Activated T-helper 9 cell treated with anti-CD3 and anti-CD28 coated beads, Interleukin-2, amount 50 U/mL, for 16 hours (primary cell): ENCODE measurements at regions not wholly inside any gene's neighbourhood (a gene's known extent, or its start where the extent isn't known, plus 50 kb on each side); places are given as distances from the start of the nearest gene placed in this dataset.
"Not testable (repeated sequence)": the region's sequence is repeated elsewhere in the genome, so short reads cannot be mapped to it uniquely, and the experiment has no call there.

Source experiments
- DNase-seq: peaks from one replicate; pipeline ENCODE4 v3.0.0-alpha.2; 2020; ENCODE audit warnings: low read depth

- no peak for DNase-seq
Measured at GRCh38 chr11:19430754-19431398, 190.1 kb upstream of the E2F8 start.

- DNase-seq = no peak
Measured at GRCh38 chr11:19430346-19430745, 189.6 kb upstream of the E2F8 start.

DNA sequence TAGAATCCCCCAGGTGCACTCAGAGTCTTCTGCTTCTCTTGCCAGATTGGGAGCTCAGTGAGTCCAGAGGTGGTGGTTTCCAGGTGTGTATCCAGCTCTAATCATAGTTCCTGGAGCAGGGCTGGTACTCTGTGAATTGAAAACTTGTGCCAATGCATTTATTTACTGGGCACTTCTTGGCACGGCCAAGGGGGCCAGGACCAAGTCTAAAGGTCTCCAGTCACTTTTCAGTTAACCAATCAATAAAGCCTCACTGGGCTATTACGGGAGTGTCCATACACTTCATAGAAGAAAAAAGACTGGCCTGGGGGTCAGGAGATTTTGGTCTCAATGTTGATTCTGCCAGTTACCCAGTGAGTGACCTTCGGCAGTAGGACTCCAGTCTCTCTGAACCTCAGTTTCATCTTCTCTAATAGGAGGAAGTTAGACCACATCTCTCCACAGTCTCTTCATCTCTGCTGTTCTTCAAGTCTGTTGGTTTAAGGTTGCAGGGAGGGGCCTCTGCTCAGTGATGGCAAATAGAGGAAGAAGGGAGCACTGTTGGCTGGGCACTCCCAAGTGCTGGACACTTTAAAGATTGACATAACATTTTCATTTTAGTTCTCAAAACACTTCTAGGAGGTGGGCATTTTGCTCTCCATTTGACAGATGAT, 188.5 kb upstream of the E2F8 start:
- no peak for DNase-seq

DNA sequence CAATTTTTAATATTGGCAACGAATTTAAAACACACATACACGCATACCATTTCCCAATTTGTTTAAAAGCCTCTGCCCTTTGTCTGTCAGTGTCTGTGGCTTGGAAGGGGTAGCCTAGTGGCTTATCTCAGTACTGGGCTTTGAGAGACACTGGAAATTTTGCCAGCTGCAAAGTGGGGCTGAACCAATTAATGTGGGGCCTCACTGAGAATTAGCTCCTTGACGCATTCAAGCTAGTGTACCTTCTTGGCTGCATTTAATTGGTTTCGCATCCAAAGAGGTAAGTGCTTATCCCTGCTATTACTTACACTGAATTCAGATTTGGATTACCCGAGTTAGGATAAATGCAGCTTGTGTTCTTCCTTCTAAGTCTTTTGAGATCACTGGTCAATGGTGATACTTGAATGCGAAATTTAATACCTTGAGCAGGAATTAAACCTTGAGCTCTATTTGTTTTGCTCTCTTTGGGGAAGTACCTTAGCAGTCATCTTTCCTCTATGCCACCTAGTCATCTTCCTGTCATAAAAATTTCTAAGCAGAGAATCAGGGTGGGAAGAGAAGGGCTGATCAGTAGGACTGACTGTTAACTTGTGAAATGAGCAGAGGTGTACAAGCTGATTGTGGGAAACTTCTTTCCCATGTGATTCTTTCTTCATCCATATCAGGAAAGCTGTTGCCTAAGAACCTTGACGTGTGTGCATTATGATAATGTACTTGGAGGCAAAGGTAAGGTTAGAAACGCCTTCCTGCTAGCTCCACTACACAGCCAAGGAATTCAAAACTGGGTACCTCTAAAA, 187.7 kb upstream of the E2F8 start:
- no peak for DNase-seq

- DNase-seq = no peak
Measured at GRCh38 chr11:19426756-19427403, 186.1 kb upstream of the E2F8 start.

- no peak for DNase-seq
Measured at GRCh38 chr11:19426011-19426755, 185.4 kb upstream of the E2F8 start.

DNA sequence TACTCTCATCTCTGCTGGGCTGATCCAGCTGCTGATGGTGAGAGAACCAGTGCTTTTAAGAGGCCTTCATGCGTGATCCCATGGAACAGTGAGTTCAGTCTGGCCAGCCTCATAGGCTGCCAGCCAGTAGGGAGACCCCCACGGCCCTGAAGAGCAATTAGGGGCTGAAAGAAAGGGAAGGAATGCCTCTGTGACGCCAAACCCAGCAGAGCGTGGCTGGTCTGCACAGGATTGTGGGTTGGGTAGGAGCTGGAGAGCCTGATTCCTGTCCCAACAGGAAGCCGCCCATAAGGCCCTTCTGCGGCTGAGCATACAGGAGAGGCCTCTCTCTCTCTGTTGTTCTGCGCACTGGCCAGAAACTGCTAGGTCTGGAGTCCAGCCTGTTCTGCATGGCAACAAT, 181.5 kb upstream of the E2F8 start:
- DNase-seq = no peak

- no peak for DNase-seq
Measured at GRCh38 chr11:19420868-19421533, 180.3 kb upstream of the E2F8 start.

- no peak for DNase-seq
Measured at GRCh38 chr11:19419808-19420207, 179.1 kb upstream of the E2F8 start.

DNA sequence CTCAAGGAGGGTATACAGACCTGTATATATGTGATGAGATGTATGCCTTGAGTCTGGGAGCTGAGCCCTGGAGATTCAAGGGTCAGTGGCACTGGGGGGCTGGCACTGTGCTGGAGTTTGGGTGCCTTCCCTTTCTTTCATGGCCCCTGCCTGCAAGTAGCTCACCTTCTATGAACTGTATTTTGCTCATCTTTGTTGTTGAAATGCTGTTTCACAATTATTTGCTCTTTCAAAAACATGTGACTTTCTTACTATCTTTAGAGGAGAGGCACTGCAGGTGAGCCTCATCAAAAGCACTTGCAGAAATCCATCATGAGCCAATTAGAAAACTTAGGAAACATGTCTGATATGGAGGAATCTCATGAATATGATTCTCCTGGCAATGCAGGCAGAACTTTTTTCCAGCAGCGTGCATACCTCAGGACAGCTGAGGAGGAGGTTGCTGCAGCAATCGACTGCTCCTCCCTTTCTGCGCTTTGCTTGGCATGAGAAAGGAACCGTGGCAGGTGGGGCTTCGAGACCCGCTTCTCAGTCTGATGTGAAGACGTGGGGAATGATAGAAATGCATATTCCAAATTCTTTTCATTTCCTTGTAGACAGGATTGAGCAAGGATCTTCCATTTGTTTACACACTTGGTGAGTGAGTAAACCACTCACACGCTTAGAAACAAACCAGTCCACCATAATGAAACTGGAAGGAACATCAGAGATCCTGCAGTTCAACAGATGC, 178.4 kb upstream of the E2F8 start:
- DNase-seq = no peak

DNA sequence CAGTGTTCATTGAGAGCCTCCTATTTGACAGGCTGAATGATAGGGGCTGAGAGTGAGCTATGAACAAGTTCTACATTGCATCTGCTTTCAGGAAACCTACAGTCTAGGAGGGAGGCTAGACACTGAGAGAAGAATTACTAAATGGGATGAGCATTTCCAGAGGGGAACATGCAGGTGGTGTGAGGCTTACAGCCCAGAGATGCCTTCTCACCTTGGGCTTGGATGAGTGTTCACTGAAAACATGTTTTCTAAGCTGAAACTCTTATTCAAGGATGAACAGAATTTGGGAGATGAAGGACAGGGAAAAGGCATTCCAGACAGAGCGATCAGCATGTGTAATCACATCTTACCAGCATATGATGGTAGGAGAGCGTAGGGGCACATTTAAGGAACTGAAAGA, 177.5 kb upstream of the E2F8 start:
- DNase-seq = no peak

- DNase-seq = not testable (repeated sequence)
Measured at GRCh38 chr11:19412070-19412469, 171.3 kb upstream of the E2F8 start.

- no peak for DNase-seq
Measured at GRCh38 chr11:19410032-19410431, 169.3 kb upstream of the E2F8 start.

DNA sequence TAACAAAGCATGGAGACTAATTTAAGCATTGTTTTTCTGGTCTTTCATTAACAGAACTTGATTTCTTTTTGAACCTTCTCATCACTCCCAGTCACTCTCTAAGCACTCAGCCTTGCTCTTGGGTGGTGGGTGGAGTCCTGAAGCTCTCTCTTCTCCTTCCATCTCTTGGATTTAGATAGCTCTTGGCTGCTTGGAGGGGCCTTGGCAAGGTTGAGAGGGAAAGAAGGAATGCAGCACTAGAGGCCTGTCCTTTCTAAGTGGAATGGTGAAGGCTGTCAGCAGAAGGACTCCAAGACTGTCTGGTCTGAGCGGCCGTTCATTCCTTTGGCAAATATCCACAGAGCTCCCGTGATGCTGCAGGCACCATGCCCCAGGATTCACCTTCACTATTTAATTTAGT, 168.6 kb upstream of the E2F8 start:
- no peak for DNase-seq

DNA sequence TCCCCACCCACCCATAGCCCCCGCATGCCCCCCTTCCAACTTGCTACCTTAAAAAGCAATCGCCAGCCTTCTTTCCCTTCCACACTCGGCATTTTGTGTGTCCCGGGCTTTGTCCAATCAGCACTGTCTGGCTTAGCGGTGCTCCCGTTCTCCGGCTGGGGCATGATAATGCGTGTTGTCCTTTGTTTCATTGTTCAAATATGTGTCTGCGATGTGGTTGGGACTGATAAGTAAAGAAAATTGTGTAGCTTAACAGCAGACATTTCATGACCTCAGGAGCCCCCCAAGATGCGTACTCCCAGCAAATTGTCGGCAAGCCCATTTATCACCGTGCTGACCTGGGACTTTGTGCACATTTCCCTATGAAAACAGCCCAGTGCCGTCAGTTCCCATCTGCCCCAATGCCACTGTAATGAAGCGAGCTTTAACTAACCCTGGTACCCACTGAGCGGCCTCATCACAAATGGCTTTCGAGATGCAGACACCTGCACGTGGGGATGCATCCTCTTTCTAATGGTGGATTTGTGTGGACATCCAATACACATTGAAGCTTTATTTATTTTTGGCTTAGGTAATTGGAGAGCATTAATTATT, 167.0 kb upstream of the E2F8 start:
- DNase-seq = no peak

DNA sequence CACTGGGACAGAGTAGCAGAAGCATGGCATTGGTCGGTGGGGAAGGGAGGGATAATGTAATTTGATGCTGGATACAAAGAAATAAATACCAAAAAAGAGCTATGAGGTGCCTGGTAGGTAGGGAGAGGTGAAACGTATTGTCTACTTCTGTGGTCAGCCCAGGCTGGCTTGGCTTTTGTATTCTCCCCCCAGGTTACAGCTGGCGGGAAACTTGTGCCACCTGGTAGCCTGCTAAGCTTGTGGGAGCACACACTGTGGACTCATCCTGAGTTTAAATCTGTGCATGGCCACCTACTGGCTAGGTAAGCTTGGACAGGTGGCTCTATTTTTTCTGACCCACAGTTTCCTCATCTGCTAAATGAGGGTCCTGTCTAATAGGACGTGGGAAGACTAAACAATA, 165.2 kb upstream of the E2F8 start:
- DNase-seq = no peak

GRCh38 chr11:19404787-19405186, 164.0 kb upstream of the E2F8 start:
- no peak for DNase-seq

DNA sequence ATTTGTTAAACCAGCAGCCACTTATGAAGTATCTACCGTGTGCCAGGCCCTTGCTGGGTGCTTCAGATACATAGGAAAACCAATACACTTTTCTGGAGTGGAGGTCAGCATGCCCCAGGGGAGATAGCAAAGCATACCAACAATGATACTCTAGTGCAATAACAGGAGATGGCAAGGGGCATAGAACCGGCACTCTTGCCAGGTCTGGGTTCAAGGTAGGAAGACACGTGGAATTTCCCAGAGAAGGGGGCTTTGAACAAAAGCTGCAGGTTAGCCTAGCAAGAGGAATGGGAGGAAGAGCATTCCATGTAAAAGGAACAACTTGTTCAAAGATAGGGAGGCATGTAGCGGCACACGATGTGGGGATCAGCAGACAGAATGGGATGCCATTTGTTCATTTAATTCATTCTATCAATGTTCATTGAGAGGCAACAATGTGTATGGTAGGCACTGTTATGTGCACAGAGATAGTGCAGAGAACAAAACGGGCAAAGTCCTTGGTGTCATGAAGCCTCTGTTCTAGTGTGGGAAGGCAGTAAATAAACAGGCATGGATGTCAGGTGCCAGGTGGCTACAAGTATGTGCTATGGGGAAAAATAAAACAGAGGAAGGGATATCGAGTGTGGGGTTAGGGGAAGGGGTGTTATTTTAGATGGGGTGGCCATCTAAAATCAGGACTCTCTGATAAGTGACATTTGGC, 162.6 kb upstream of the E2F8 start:
- no peak for DNase-seq

GRCh38 chr11:19400296-19400695, 159.6 kb upstream of the E2F8 start:
- DNase-seq = no peak
